Stomach (tissue), 8 donors: ENCODE measurements at regions not wholly inside any gene's neighbourhood (a gene's known extent, or its start where the extent isn't known, plus 50 kb on each side); places are given as distances from the start of the nearest gene placed in this dataset.

Source experiments
- DNase-seq, 2 donors: peaks; one replicate each; pipeline versions ENCODE4 v3.0.0 to v3.0.0-alpha.2; 2013 to 2019
- H3K27ac ChIP-seq, 5 donors: fragments of 200-600 bp in 4 of 5; sonication (generic) in 4 of 5; one replicate each; pipeline ENCODE4 v1.5.1; 2013 to 2019; ENCODE audit warnings: mild to moderate bottlenecking in 1 of 5, moderate library complexity in 1 of 5
- H3K27me3 ChIP-seq, 3 donors: fragments of 200-600 bp; sonication (generic); one replicate each; pipeline ENCODE4 v1.5.1; 2017 to 2019; ENCODE audit warnings: mixed run types in 1 of 3
- H3K36me3 ChIP-seq, 4 donors: fragments of 200-600 bp; sonication (generic); 1 replicate in 3 of 4; 2 replicates in 1 of 4; pipeline ENCODE4 v1.5.1; 2016 to 2019
- H3K4me1 ChIP-seq, 4 donors: fragments of 200-600 bp; sonication (generic); one replicate each; pipeline ENCODE4 v1.5.1; 2016 to 2019
- H3K4me3 ChIP-seq, 4 donors: fragments of 200-600 bp; sonication (generic) in 3 of 4; one replicate each; pipeline ENCODE4 v1.5.1; 2016 to 2019; ENCODE audit warnings: mild to moderate bottlenecking in 1 of 4
- H3K9me3 ChIP-seq, 4 donors: fragments of 200-600 bp; sonication (generic); one replicate each; pipeline ENCODE4 v1.5.1; 2016 to 2019
- EP300 ChIP-seq: sonication (generic); formaldehyde crosslinking; IDR thresholded peaks from one replicate; pipeline ENCODE4 v1.6.1; 2017; ENCODE audit warnings: antibody characterized with exemption
- POLR2A ChIP-seq, 4 donors: fragments of 450-650 bp; IDR thresholded peaks; one replicate each; pipeline ENCODE4 v1.6.1; 2016; ENCODE audit warnings: antibody characterized with exemption in 4 of 4, control low read depth in 2 of 4, mild to moderate bottlenecking in 1 of 4, moderate library complexity in 1 of 4
- POLR2AphosphoS5 ChIP-seq, 3 donors: sonication (generic); formaldehyde crosslinking; IDR thresholded peaks; one replicate each; pipeline ENCODE4 v1.6.1; 2016; ENCODE audit warnings: antibody characterized with exemption in 3 of 3
- WGBS, 5 donors: extraction: QIAGEN DNeasy Blood & Tissue Kit in 3 of 5; methylation state at CpG; one replicate each; pipeline versions ENCODE4 v1.1.5 to v1.1.7; 2013 to 2018; 5-methylcytosine and 5-hydroxymethylcytosine counted together
- intact Hi-C: fragments of 100-400 bp; cut with DNase I; formaldehyde crosslinking; loops from one replicate; pipeline ENCODE4 v1.15.1; 2023; ENCODE audit warnings: low total_unique reads
- small RNA-seq, 4 donors: library from RNA; depleted of rRNA; stranded (forward); fragments of <200 nt; gene quantifications; one replicate each; pipeline ENCODE3, GENCODE V24; 2016
- TF ChIP-seq, protein P1 (sequence below), 7 experiments: fragments of 450-650 bp in 4 of 7; fragments of 200-600 bp in 3 of 7; sonication (generic) in 3 of 7; IDR thresholded peaks; one replicate each; pipeline ENCODE4 v1.5.1; 2016 to 2019; ENCODE audit warnings: antibody characterized with exemption in 7 of 7, control low read depth in 2 of 7, mild to moderate bottlenecking in 1 of 7
- donor health status: healthy with polysubstance abuse.
- donor health status: Bipolar disorder and iron deficiency.
- donor health status: healthy.

DNA sequence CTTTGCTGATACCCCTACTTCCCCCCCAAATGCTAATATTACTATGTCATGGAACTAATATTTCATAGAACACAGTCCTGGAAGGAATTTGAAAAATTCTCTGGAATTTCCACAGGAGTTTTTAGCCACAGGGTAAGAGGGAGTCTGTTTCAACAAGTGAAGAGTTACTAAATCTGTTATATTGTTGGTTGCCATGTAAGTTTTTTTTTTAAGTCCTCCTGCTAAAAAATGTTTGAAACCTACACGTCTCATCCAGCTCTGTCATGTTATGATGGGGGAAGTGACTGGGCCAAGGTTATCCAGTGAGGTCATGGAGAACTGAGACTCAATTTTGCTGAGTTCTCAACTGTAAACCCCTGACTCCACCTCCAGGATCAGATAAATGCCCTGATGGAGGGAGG, 60.8 kb upstream of the USP24 start:
- H3K27ac ChIP-seq, result no peak overlapping the region
- intact Hi-C loops, result loop anchor here (5.0 kb wide), 1 partner anchor 134 kb away; no protein-coding TSS in a partner anchor
- TF ChIP-seq POLR2AphosphoS5 (IDR thresholded peaks at IDR 0.05) (no peak), POLR2A (IDR thresholded peaks at IDR 0.05) (no peak), EP300 (no peak)
- TF ChIP-seq, protein P1, sequence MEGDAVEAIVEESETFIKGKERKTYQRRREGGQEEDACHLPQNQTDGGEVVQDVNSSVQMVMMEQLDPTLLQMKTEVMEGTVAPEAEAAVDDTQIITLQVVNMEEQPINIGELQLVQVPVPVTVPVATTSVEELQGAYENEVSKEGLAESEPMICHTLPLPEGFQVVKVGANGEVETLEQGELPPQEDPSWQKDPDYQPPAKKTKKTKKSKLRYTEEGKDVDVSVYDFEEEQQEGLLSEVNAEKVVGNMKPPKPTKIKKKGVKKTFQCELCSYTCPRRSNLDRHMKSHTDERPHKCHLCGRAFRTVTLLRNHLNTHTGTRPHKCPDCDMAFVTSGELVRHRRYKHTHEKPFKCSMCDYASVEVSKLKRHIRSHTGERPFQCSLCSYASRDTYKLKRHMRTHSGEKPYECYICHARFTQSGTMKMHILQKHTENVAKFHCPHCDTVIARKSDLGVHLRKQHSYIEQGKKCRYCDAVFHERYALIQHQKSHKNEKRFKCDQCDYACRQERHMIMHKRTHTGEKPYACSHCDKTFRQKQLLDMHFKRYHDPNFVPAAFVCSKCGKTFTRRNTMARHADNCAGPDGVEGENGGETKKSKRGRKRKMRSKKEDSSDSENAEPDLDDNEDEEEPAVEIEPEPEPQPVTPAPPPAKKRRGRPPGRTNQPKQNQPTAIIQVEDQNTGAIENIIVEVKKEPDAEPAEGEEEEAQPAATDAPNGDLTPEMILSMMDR (IDR thresholded peaks at IDR 0.05), result no peak
- no peaks in the 10 kb centered on the region for H3K27me3 ChIP-seq
- no peaks in the 10 kb centered on the region for H3K36me3 ChIP-seq
- H3K4me3 ChIP-seq, result no peak overlapping the region
- no peak for DNase-seq
- 57 to 74% (median 64%) methylated on average over 1 of the region's 1 CpG for WGBS, 5 donors
- peaks cover 0 to 24% (median 17%) of the 10 kb centered on the region in 4 donors for H3K4me1 ChIP-seq
- no peaks in the 10 kb centered on the region for H3K9me3 ChIP-seq

DNA sequence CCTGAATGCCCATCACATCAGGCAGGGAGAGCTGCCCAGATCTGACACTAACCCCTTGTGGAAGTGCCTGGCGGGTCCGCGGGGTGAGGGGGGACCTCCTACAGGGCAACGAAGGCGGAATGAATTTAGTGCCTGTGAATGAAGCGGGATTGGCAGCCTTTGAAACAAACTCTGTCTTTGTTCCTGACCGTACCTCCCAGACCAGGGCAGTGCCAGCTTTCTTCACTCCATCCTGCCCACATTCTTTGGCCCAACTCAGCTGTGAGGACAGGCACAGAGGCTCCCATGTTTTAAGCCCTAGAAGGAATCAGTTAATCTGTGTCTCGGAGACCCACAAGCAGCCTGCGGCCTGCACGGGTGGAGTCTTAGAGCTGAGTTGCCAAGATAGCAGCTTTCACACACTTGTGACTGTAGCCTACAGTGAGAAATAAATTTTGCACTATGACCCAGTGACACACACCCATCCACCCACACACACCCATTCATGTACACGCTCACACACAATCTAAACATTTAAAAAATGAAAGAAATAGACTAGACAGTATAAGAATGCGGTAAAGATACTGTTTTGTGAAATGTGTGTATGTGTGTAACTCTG, 60.1 kb upstream of the USP24 start:
- 35 to 58% (median 48%) methylated on average over 12 of the region's 12 CpGs for WGBS, 5 donors
- intact Hi-C loops, result loop anchor here (5.0 kb wide), 1 partner anchor 133 kb away; no protein-coding TSS in a partner anchor

DNA sequence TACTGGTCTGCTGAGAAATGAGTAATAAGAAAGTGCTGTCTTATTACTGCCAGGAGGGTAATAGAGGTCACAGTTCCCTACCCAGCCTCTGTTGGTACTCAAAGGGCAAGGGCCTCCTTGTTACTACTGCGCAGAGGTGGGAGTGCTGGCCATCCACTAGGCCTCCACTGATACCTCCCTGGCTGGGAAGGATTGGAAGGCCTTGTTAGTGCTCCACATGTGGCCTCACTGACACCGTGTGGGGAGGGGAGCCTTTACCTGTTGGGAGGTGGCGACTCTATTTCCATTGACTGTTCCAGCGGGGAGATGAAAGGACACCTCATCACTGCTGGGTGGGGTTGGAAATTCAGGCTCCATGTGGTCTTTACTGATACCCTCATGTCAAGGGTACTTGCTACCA, 57.8 kb upstream of the USP24 start:
- WGBS, 5 donors, result 75 to 88% (median 80%) methylated on average over 3 to 4 of the region's 4 CpGs
- intact Hi-C loops, result no loop called here
- DNase-seq, result no peak

More for the DNA sequence above, 60.1 kb upstream of the USP24 start:
- no peaks in the 10 kb centered on the region for H3K9me3 ChIP-seq
- DNase-seq, result peak in 1 of 2 donors; percentile 40
- no peaks in the 10 kb centered on the region for H3K36me3 ChIP-seq
- H3K4me3 ChIP-seq, result no peak overlapping the region
- TF ChIP-seq, protein P1 (IDR thresholded peaks at IDR 0.05), result no peak
- TF ChIP-seq POLR2AphosphoS5 (IDR thresholded peaks at IDR 0.05) (no peak), POLR2A (IDR thresholded peaks at IDR 0.05) (no peak), EP300 (no peak)
- peaks cover 0 to 24% (median 17%) of the 10 kb centered on the region in 4 donors for H3K4me1 ChIP-seq
- no peaks in the 10 kb centered on the region for H3K27me3 ChIP-seq
- H3K27ac ChIP-seq, result no peak overlapping the region

More for the DNA sequence above, 57.8 kb upstream of the USP24 start:
- TF ChIP-seq, protein P1 (IDR thresholded peaks at IDR 0.05), result no peak
- TF ChIP-seq POLR2AphosphoS5 (IDR thresholded peaks at IDR 0.05) (no peak), POLR2A (IDR thresholded peaks at IDR 0.05) (no peak), EP300 (no peak)
- Histone ChIP-seq H3K9me3 (peaks cover 0 to 5% (median 0%) of the 10 kb centered on the region in 4 donors), H3K4me1 (peaks cover 0 to 24% (median 17%) of the 10 kb centered on the region in 4 donors), H3K36me3 (no peaks in the 10 kb centered on the region), H3K27ac (no peak overlapping the region), H3K4me3 (no peak overlapping the region), H3K27me3 (no peaks in the 10 kb centered on the region)

Small RNA genes in the stretch of these regions (small RNA-seq; reads per million reads assigned to genes)
- gene RF00019, result 0 reads per million in 4 donors
- 0 reads per million in 4 donors for gene RNU6-830P
